GM12892 (cell line): ENCODE measurements at regions not wholly inside any gene's neighbourhood (a gene's known extent, or its start where the extent isn't known, plus 50 kb on each side); places are given as distances from the start of the nearest gene placed in this dataset.

Source experiments
- POLR2A ChIP-seq: IDR thresholded peaks from 2 replicates; pipeline ENCODE4 v1.6.1; 2011; ENCODE audit warnings: low read depth, low read length, control low read depth
- POLR2AphosphoS5 ChIP-seq: IDR thresholded peaks from 2 replicates; pipeline ENCODE4 v1.6.1; 2011; ENCODE audit warnings: low read depth, low read length, control low read depth
- TAF1 ChIP-seq: IDR thresholded peaks from 2 replicates; pipeline ENCODE4 v1.6.1; 2011; ENCODE audit warnings: low read depth, mild to moderate bottlenecking, control low read depth, low read length, borderline replicate concordance

DNA sequence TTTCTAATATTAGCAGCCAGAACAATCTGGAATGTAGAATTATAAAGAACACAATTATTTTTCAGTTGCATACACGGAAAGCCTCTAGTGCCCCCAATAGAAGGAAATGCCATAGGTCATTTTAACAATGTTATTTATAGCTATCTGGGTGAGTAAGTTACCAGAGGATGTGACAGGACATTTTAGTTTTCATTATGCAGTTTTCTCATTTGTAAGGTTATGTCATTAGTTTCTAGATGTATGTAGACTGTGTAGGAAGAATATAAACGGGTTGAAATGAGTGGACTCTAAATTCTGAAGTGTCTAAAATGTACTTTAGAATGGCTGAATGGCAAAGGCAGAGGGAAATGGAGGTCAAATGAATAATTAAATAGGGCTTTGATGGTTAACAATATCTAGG is 213.3 kb downstream of the DTHD1 start:
- TF ChIP-seq POLR2A (no peak), POLR2AphosphoS5 (no peak), TAF1 (no peak)
